ENCODE measurements at regions not wholly inside any gene's neighbourhood (a gene's known extent, or its start where the extent isn't known, plus 50 kb on each side); places are given as distances from the start of the nearest gene placed in this dataset.

GRCh38 chr2:78011251-78011650 is 489.1 kb upstream of the LRRTM4 start:
- TF ChIP-seq, protein P1, sequence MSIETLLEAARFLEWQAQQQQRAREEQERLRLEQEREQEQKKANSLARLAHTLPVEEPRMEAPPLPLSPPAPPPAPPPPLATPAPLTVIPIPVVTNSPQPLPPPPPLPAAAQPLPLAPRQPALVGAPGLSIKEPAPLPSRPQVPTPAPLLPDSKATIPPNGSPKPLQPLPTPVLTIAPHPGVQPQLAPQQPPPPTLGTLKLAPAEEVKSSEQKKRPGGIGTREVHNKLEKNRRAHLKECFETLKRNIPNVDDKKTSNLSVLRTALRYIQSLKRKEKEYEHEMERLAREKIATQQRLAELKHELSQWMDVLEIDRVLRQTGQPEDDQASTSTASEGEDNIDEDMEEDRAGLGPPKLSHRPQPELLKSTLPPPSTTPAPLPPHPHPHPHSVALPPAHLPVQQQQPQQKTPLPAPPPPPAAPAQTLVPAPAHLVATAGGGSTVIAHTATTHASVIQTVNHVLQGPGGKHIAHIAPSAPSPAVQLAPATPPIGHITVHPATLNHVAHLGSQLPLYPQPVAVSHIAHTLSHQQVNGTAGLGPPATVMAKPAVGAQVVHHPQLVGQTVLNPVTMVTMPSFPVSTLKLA (IDR thresholded peaks at IDR 0.05), result no peak
- TF ChIP-seq U2AF2 (IDR thresholded peaks at IDR 0.05; ENCODE audit: low read depth, low read length) (no peak), ZNF253 (CRISPR knock-in tag; IDR thresholded peaks at IDR 0.05; ENCODE audit: borderline replicate concordance) (no peak), EP300 (IDR thresholded peaks at IDR 0.05; ENCODE audit: low read depth in 2 of 2, low read length in 2 of 2) (no peak), EP300 (CRISPR knock-in tag; IDR thresholded peaks at IDR 0.05; ENCODE audit: borderline replicate concordance) (no peak), TAF1 (CRISPR knock-in tag; IDR thresholded peaks at IDR 0.05) (no peak), ZNF3 (CRISPR knock-in tag; IDR thresholded peaks at IDR 0.05) (no peak), TMF1 (CRISPR knock-in tag; IDR thresholded peaks at IDR 0.05; ENCODE audit: low read depth) (no peak), ZSCAN5A (CRISPR knock-in tag; IDR thresholded peaks at IDR 0.05; ENCODE audit: borderline replicate concordance) (no peak), SOX6 (IDR thresholded peaks at IDR 0.05) (no peak), SOX6 (CRISPR knock-in tag; IDR thresholded peaks at IDR 0.05) (no peak), SMC3 (IDR thresholded peaks at IDR 0.05; ENCODE audit: low read length) (no peak), CCAR2 (optimal IDR thresholded peaks at IDR 0.05; ENCODE audit: low read depth, low read length) (no peak)
- TF ChIP-seq, protein P2, sequence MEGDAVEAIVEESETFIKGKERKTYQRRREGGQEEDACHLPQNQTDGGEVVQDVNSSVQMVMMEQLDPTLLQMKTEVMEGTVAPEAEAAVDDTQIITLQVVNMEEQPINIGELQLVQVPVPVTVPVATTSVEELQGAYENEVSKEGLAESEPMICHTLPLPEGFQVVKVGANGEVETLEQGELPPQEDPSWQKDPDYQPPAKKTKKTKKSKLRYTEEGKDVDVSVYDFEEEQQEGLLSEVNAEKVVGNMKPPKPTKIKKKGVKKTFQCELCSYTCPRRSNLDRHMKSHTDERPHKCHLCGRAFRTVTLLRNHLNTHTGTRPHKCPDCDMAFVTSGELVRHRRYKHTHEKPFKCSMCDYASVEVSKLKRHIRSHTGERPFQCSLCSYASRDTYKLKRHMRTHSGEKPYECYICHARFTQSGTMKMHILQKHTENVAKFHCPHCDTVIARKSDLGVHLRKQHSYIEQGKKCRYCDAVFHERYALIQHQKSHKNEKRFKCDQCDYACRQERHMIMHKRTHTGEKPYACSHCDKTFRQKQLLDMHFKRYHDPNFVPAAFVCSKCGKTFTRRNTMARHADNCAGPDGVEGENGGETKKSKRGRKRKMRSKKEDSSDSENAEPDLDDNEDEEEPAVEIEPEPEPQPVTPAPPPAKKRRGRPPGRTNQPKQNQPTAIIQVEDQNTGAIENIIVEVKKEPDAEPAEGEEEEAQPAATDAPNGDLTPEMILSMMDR (CRISPR knock-in tag; IDR thresholded peaks at IDR 0.05), result no peak

Data from HepG2 (cell line).